Brain microvascular endothelial cell (primary cell): ENCODE measurements at regions not wholly inside any gene's neighbourhood (a gene's known extent, or its start where the extent isn't known, plus 50 kb on each side); places are given as distances from the start of the nearest gene placed in this dataset.
"Not testable (repeated sequence)": the region's sequence is repeated elsewhere in the genome, so short reads cannot be mapped to it uniquely, and the experiment has no call there.

Experiments used
- DNase-seq: peaks from one replicate; pipeline ENCODE4 v3.0.0-alpha.2; 2020
- H3K27ac ChIP-seq: fragments of 250-450 bp; sonication (Bioruptor Pico); 2 replicates; pipeline ENCODE4 v1.5.1; 2020; ENCODE audit warnings: mild to moderate bottlenecking, moderate library complexity
- H3K27me3 ChIP-seq: fragments of 250-450 bp; sonication (Bioruptor Pico); replicated peaks from 2 replicates; pipeline ENCODE4 v1.5.1; 2020; ENCODE audit warnings: mild to moderate bottlenecking
- H3K36me3 ChIP-seq: fragments of 250-450 bp; sonication (Bioruptor Pico); replicated peaks from 2 replicates; pipeline ENCODE4 v1.5.1; 2020; ENCODE audit warnings: mild to moderate bottlenecking
- H3K4me3 ChIP-seq: 2 replicates; pipeline ENCODE4 v1.5.1; 2011; ENCODE audit warnings: low read depth, mild to moderate bottlenecking, control low read depth, low read length, moderate library complexity
- CTCF ChIP-seq: IDR thresholded peaks from 2 replicates; pipeline ENCODE4 v1.5.1; 2011; ENCODE audit warnings: low read depth, mild to moderate bottlenecking, moderate library complexity, low read length, control low read depth, inconsistent platforms; ENCODE audit errors: missing control alignments
- in situ Hi-C: cut with HindIII; loops from 2 replicates; pipeline ENCODE4 v1.10.0; 2017; ENCODE audit warnings: low sequenced_read_pairs, low pct_ligation_motif_present

GRCh38 chr7:150060259-150061221 lies 186.8 kb downstream of the ATP6V0E2 start:
- H3K4me3 ChIP-seq, in situ Hi-C loops, H3K27ac ChIP-seq, H3K36me3 ChIP-seq, H3K27me3 ChIP-seq: not testable (repeated sequence)
- peak; percentile 36 for DNase-seq
- TF ChIP-seq CTCF = peak; percentile 15

GRCh38 chr7:150063195-150063594 lies 189.4 kb downstream of the ATP6V0E2 start:
- H3K4me3 ChIP-seq, H3K27me3 ChIP-seq, H3K27ac ChIP-seq, H3K36me3 ChIP-seq, DNase-seq, in situ Hi-C loops: not testable (repeated sequence)

- H3K4me3 ChIP-seq, H3K27ac ChIP-seq, H3K36me3 ChIP-seq, DNase-seq, H3K27me3 ChIP-seq, in situ Hi-C loops: not testable (repeated sequence)
Observed at GRCh38 chr7:150069555-150070313, 196.0 kb downstream of the ATP6V0E2 start.

GRCh38 chr7:150077543-150077942 lies 203.8 kb downstream of the ATP6V0E2 start:
- H3K4me3 ChIP-seq, DNase-seq: not testable (repeated sequence)

GRCh38 chr7:150081865-150082264 lies 208.1 kb downstream of the ATP6V0E2 start:
- H3K27me3 ChIP-seq = not testable (repeated sequence)

More at GRCh38 chr7:150077543-150077942, 203.8 kb downstream of the ATP6V0E2 start:
- in situ Hi-C loops, H3K36me3 ChIP-seq, H3K27ac ChIP-seq, H3K27me3 ChIP-seq: not testable (repeated sequence)

GRCh38 chr7:150084724-150085123 lies 211.0 kb downstream of the ATP6V0E2 start:
- DNase-seq, H3K27ac ChIP-seq, H3K36me3 ChIP-seq, H3K27me3 ChIP-seq, in situ Hi-C loops, H3K4me3 ChIP-seq: not testable (repeated sequence)

More at GRCh38 chr7:150081865-150082264, 208.1 kb downstream of the ATP6V0E2 start:
- in situ Hi-C loops, DNase-seq, H3K4me3 ChIP-seq, H3K36me3 ChIP-seq, H3K27ac ChIP-seq: not testable (repeated sequence)

GRCh38 chr7:150087478-150087877 lies 213.7 kb downstream of the ATP6V0E2 start:
- in situ Hi-C loops, H3K36me3 ChIP-seq, DNase-seq, H3K27ac ChIP-seq, H3K4me3 ChIP-seq, H3K27me3 ChIP-seq: not testable (repeated sequence)

- in situ Hi-C loops, H3K27ac ChIP-seq, DNase-seq, H3K36me3 ChIP-seq, H3K4me3 ChIP-seq, H3K27me3 ChIP-seq: not testable (repeated sequence)
Observed at GRCh38 chr7:150089139-150089538, 215.4 kb downstream of the ATP6V0E2 start.

- H3K36me3 ChIP-seq, DNase-seq, in situ Hi-C loops, H3K27ac ChIP-seq, H3K4me3 ChIP-seq, H3K27me3 ChIP-seq: not testable (repeated sequence)
Observed at GRCh38 chr7:150090776-150091175, 217.0 kb downstream of the ATP6V0E2 start.

GRCh38 chr7:150093897-150094296 lies 220.1 kb downstream of the ATP6V0E2 start:
- in situ Hi-C loops, H3K4me3 ChIP-seq, H3K27ac ChIP-seq, DNase-seq, H3K36me3 ChIP-seq, H3K27me3 ChIP-seq: not testable (repeated sequence)

- H3K27me3 ChIP-seq, H3K4me3 ChIP-seq, DNase-seq, H3K27ac ChIP-seq, in situ Hi-C loops, H3K36me3 ChIP-seq: not testable (repeated sequence)
Observed at GRCh38 chr7:150096213-150096994, 222.6 kb downstream of the ATP6V0E2 start.

- H3K4me3 ChIP-seq, in situ Hi-C loops, DNase-seq, H3K27ac ChIP-seq, H3K36me3 ChIP-seq, H3K27me3 ChIP-seq: not testable (repeated sequence)
Observed at GRCh38 chr7:150098592-150098991, 224.6 kb upstream of the LRRC61 start.

GRCh38 chr7:150101282-150101681 lies 221.9 kb upstream of the LRRC61 start:
- DNase-seq, in situ Hi-C loops, H3K36me3 ChIP-seq, H3K4me3 ChIP-seq, H3K27ac ChIP-seq, H3K27me3 ChIP-seq: not testable (repeated sequence)
